ENCODE measurements at regions not wholly inside any gene's neighbourhood (a gene's known extent, or its start where the extent isn't known, plus 50 kb on each side); places are given as distances from the start of the nearest gene placed in this dataset.

- no peak for TF ChIP-seq CTCF (IDR thresholded peaks at IDR 0.05; ENCODE audit: borderline replicate concordance)
- Histone ChIP-seq H3K27me3 (ENCODE audit: low read depth) (no peaks in the 10 kb centered on the region), H3K9me3 (replicated peaks) (no peaks in the 10 kb centered on the region), H3K4me3 (peak overlapping the region; percentile 43), H3K4me1 (peaks cover 20% of the 10 kb centered on the region), H3K36me3 (no peaks in the 10 kb centered on the region), H3K27ac (replicated peaks) (peak overlapping the region; percentile 80)
- peak; percentile 20 for DNase-seq
- intact Hi-C loops (cut with micrococcal nuclease): loop anchor here (10.0 kb wide), 1 partner anchor 124 kb away; the partner anchor contains the start of gene TBL1X
Measured at GRCh38 chrX:9340598-9341290, 124.1 kb upstream of the TBL1X start.

- peak; percentile 59 for DNase-seq
Measured at GRCh38 chrX:9341291-9342201, 123.3 kb upstream of the TBL1X start.

GRCh38 chrX:9342561-9343051 is 122.3 kb upstream of the TBL1X start:
- H3K36me3 ChIP-seq: no peaks in the 10 kb centered on the region
- H3K4me1 ChIP-seq: peaks cover 20% of the 10 kb centered on the region
- TF ChIP-seq CTCF (IDR thresholded peaks at IDR 0.05; ENCODE audit: borderline replicate concordance): no peak
- peak; percentile 76 for DNase-seq
- H3K27ac ChIP-seq (replicated peaks): no peak overlapping the region
- intact Hi-C loops (cut with micrococcal nuclease): loop anchor here (10.0 kb wide), 1 partner anchor 122 kb away; the partner anchor contains the start of gene TBL1X
- H3K9me3 ChIP-seq (replicated peaks): no peaks in the 10 kb centered on the region
- H3K4me3 ChIP-seq: peak overlapping the region; percentile 50
- H3K27me3 ChIP-seq (ENCODE audit: low read depth): no peaks in the 10 kb centered on the region

More at GRCh38 chrX:9341291-9342201, 123.3 kb upstream of the TBL1X start:
- H3K27ac ChIP-seq (replicated peaks): peak overlapping the region; percentile 80
- H3K27me3 ChIP-seq (ENCODE audit: low read depth): no peaks in the 10 kb centered on the region
- peaks cover 20% of the 10 kb centered on the region for H3K4me1 ChIP-seq
- peak overlapping the region; percentile 43 for H3K4me3 ChIP-seq
- intact Hi-C loops (cut with micrococcal nuclease): loop anchor here (10.0 kb wide), 1 partner anchor 123 kb away; the partner anchor contains the start of gene TBL1X
- no peak for TF ChIP-seq CTCF (IDR thresholded peaks at IDR 0.05; ENCODE audit: borderline replicate concordance)
- no peaks in the 10 kb centered on the region for H3K36me3 ChIP-seq
- H3K9me3 ChIP-seq (replicated peaks): no peaks in the 10 kb centered on the region

- Histone ChIP-seq H3K4me1 (peaks cover 20% of the 10 kb centered on the region), H3K27ac (replicated peaks) (no peak overlapping the region), H3K36me3 (no peaks in the 10 kb centered on the region), H3K27me3 (ENCODE audit: low read depth) (no peaks in the 10 kb centered on the region), H3K4me3 (no peak overlapping the region), H3K9me3 (replicated peaks) (no peaks in the 10 kb centered on the region)
- intact Hi-C loops (cut with micrococcal nuclease): loop anchor here (10.0 kb wide), 1 partner anchor 121 kb away; the partner anchor contains the start of gene TBL1X
- no peak for DNase-seq
- TF ChIP-seq CTCF (IDR thresholded peaks at IDR 0.05; ENCODE audit: borderline replicate concordance): no peak
Measured at GRCh38 chrX:9343971-9344370, 120.9 kb upstream of the TBL1X start.

- intact Hi-C loops (cut with micrococcal nuclease): loop anchor here (10.0 kb wide), 1 partner anchor 119 kb away; the partner anchor contains the start of gene TBL1X
- Histone ChIP-seq H3K9me3 (replicated peaks) (no peaks in the 10 kb centered on the region), H3K4me3 (no peak overlapping the region), H3K36me3 (no peaks in the 10 kb centered on the region), H3K27ac (replicated peaks) (no peak overlapping the region), H3K4me1 (peaks cover 15% of the 10 kb centered on the region), H3K27me3 (ENCODE audit: low read depth) (no peaks in the 10 kb centered on the region)
- no peak for DNase-seq
- TF ChIP-seq CTCF (IDR thresholded peaks at IDR 0.05; ENCODE audit: borderline replicate concordance): no peak
Measured at GRCh38 chrX:9345957-9346356, 118.9 kb upstream of the TBL1X start.

Measured in left ventricle myocardium inferior (tissue), 1 donor.